ENCODE measurements at regions not wholly inside any gene's neighbourhood (a gene's known extent, or its start where the extent isn't known, plus 50 kb on each side); places are given as distances from the start of the nearest gene placed in this dataset.

- TF ChIP-seq CTCF (IDR thresholded peaks at IDR 0.05; ENCODE audit: low read depth, low read length) (no peak), EZH2phosphoT487 (IDR thresholded peaks at IDR 0.05; ENCODE audit: low read depth) (no peak)
These were observed 97.6 kb upstream of the RAB6C start for GRCh38 chr2:129881786-129882396.
